Dermis microvascular lymphatic vessel endothelial cell (primary cell): ENCODE measurements at regions not wholly inside any gene's neighbourhood (a gene's known extent, or its start where the extent isn't known, plus 50 kb on each side); places are given as distances from the start of the nearest gene placed in this dataset.
A peak's percentile ranks its signal among the peaks of the same experiment; 100 is the strongest.

ENCODE experiments used
- DNase-seq, 2 donors: peaks; one replicate each; pipeline versions ENCODE4 v3.0.0 to v3.0.0-alpha.2; 2010; ENCODE audit warnings: low read depth in 2 of 2

GRCh38 chr6:169853196-169854082, 102.0 kb downstream of the ERMARD start:
- DNase-seq = no peak

- DNase-seq = no peak
These were observed 101.2 kb downstream of the ERMARD start for GRCh38 chr6:169852504-169853195.

- DNase-seq = peak; percentile 53 to 93
These were observed 100.5 kb downstream of the ERMARD start for GRCh38 chr6:169851641-169852503.

GRCh38 chr6:169850746-169851145, 99.3 kb downstream of the ERMARD start:
- DNase-seq = no peak

- DNase-seq = no peak
These were observed 98.7 kb downstream of the ERMARD start for GRCh38 chr6:169850154-169850553.

- no peak for DNase-seq
These were observed 98.0 kb downstream of the ERMARD start for GRCh38 chr6:169849396-169849795.

GRCh38 chr6:169848946-169849345, 97.5 kb downstream of the ERMARD start:
- no peak for DNase-seq

- DNase-seq = no peak
These were observed 96.5 kb downstream of the ERMARD start for GRCh38 chr6:169847901-169848311.

GRCh38 chr6:169847141-169847674, 95.8 kb downstream of the ERMARD start:
- no peak for DNase-seq

- no peak for DNase-seq
These were observed 95.0 kb downstream of the ERMARD start for GRCh38 chr6:169846286-169847056.

GRCh38 chr6:169845426-169846285, 94.2 kb downstream of the ERMARD start:
- DNase-seq = no peak

GRCh38 chr6:169844946-169845345, 93.5 kb downstream of the ERMARD start:
- no peak for DNase-seq

GRCh38 chr6:169843991-169844390, 92.6 kb downstream of the ERMARD start:
- no peak for DNase-seq

GRCh38 chr6:169843110-169843509, 91.7 kb downstream of the ERMARD start:
- DNase-seq = no peak

- no peak for DNase-seq
These were observed 90.6 kb downstream of the ERMARD start for GRCh38 chr6:169841907-169842606.

- DNase-seq = no peak
These were observed 89.8 kb downstream of the ERMARD start for GRCh38 chr6:169841251-169841650.

- DNase-seq = no peak
These were observed 88.6 kb downstream of the ERMARD start for GRCh38 chr6:169839898-169840631.

- DNase-seq = no peak
These were observed 88.1 kb downstream of the ERMARD start for GRCh38 chr6:169839493-169839892.
